ENCODE measurements at regions not wholly inside any gene's neighbourhood (a gene's known extent, or its start where the extent isn't known, plus 50 kb on each side); places are given as distances from the start of the nearest gene placed in this dataset.

GRCh38 chr13:83557845-83558244 is 324.4 kb downstream of the SLITRK1 start:
- TF ChIP-seq EZH2 (IDR thresholded peaks at IDR 0.05; ENCODE audit: borderline replicate concordance, insufficient read depth, low read depth, low read length, poor library complexity, severe bottlenecking) = no peak
- TF ChIP-seq, protein P1, sequence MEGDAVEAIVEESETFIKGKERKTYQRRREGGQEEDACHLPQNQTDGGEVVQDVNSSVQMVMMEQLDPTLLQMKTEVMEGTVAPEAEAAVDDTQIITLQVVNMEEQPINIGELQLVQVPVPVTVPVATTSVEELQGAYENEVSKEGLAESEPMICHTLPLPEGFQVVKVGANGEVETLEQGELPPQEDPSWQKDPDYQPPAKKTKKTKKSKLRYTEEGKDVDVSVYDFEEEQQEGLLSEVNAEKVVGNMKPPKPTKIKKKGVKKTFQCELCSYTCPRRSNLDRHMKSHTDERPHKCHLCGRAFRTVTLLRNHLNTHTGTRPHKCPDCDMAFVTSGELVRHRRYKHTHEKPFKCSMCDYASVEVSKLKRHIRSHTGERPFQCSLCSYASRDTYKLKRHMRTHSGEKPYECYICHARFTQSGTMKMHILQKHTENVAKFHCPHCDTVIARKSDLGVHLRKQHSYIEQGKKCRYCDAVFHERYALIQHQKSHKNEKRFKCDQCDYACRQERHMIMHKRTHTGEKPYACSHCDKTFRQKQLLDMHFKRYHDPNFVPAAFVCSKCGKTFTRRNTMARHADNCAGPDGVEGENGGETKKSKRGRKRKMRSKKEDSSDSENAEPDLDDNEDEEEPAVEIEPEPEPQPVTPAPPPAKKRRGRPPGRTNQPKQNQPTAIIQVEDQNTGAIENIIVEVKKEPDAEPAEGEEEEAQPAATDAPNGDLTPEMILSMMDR (IDR thresholded peaks at IDR 0.05) = no peak
